ENCODE measurements at regions not wholly inside any gene's neighbourhood (a gene's known extent, or its start where the extent isn't known, plus 50 kb on each side); places are given as distances from the start of the nearest gene placed in this dataset.

- H3K4me2 ChIP-seq (ENCODE audit: insufficient read depth, low read length), result no peak overlapping the region
- DNase-seq (ENCODE audit: extremely low read depth in 1 of 4, low spot score in 3 of 4), result no peak
- H3K36me3 ChIP-seq (ENCODE audit: control insufficient read depth, insufficient read depth, low read length), result no peaks in the 10 kb centered on the region; the same call in 2 of the 3 replicates
- no peak overlapping the region for H3K9ac ChIP-seq (ENCODE audit: insufficient read depth in 1 of 2, low read depth in 2 of 2, low read length in 2 of 2)
- no peak overlapping the region for H3K4me3 ChIP-seq
- no peaks in the 10 kb centered on the region for H3K4me1 ChIP-seq (replicated peaks in 1 of 2; ENCODE audit: control insufficient read depth in 2 of 2, insufficient read depth in 2 of 2, low read length in 2 of 2)
- H3K9me1 ChIP-seq (ENCODE audit: control insufficient read depth, insufficient read depth, low read length), result no peaks in the 10 kb centered on the region
- no peaks in the 10 kb centered on the region for H3K79me2 ChIP-seq (ENCODE audit: control insufficient read depth, insufficient read depth, low read length)
- H4K20me1 ChIP-seq (replicated peaks; ENCODE audit: control insufficient read depth, insufficient read depth, low read length), result no peaks in the 10 kb centered on the region
- in situ Hi-C loops (cut with MboI), result no loop called here
- intact Hi-C loops (cut with micrococcal nuclease), result no loop called here
- ChIA-PET CTCF (ENCODE audit: low intra/inter-chr PET ratio) (no interaction called here), POLR2A (no interaction called here)
- ATAC-seq, result no peak
- H3K27ac ChIP-seq (ENCODE audit: extremely low read depth, low read depth, low read length), result no peak overlapping the region
- H3K9me3 ChIP-seq (replicated peaks; ENCODE audit: control insufficient read depth, insufficient read depth, low read depth, low read length), result 0 out of 2 replicates have a peak, but pooled peaks cover 3% of the 10 kb centered on the region
- H3K27me3 ChIP-seq (ENCODE audit: control insufficient read depth in 2 of 2, insufficient read depth in 2 of 2, low read length in 2 of 2), result no peaks in the 10 kb centered on the region
- no TSS peak for BruUV-seq (replicated peaks)
- no peak for FAIRE-seq
- 0% methylated on average over 2 of the region's 2 CpGs for WGBS (ENCODE audit: insufficient coverage, low coverage, missing lambda C conversion rate)
- no peak overlapping the region for H2AFZ ChIP-seq (ENCODE audit: low read depth, low read length)
- TF ChIP-seq CCNT2 (IDR thresholded peaks at IDR 0.05; ENCODE audit: borderline replicate concordance, extremely low read depth, insufficient read length, low read depth, low read length), result no peak
- no peak for TF ChIP-seq ZBTB9 (CRISPR knock-in tag; IDR thresholded peaks at IDR 0.05)
- no peak for TF ChIP-seq ZNF583 (CRISPR knock-in tag; IDR thresholded peaks at IDR 0.05)
- no peak for TF ChIP-seq SRF (CRISPR knock-in tag; IDR thresholded peaks at IDR 0.05)
- TF ChIP-seq ZNF140 (CRISPR knock-in tag; IDR thresholded peaks at IDR 0.05), result no peak
- TF ChIP-seq FIP1L1 (IDR thresholded peaks at IDR 0.05; ENCODE audit: low read depth, low read length, poor library complexity, severe bottlenecking), result no peak
- no peak for TF ChIP-seq POLR3A (IDR thresholded peaks at IDR 0.05; ENCODE audit: borderline replicate concordance, extremely low read depth, insufficient read depth, insufficient read length)
- no peak for TF ChIP-seq ZNF354B (CRISPR knock-in tag; IDR thresholded peaks at IDR 0.05)
- no peak for TF ChIP-seq GABPB1 (CRISPR knock-in tag; IDR thresholded peaks at IDR 0.05)
- TF ChIP-seq ZEB2 (IDR thresholded peaks at IDR 0.05), result no peak
- no peak for TF ChIP-seq HES1 (IDR thresholded peaks at IDR 0.05; ENCODE audit: low read depth)
- no peak for TF ChIP-seq SMARCB1 (IDR thresholded peaks at IDR 0.05; ENCODE audit: insufficient read length, low read depth)
- no peak for TF ChIP-seq ETV1 (tag; conservative IDR thresholded peaks at IDR 0.05; ENCODE audit: low read depth)
- no peak for TF ChIP-seq VEZF1 (CRISPR knock-in tag; IDR thresholded peaks at IDR 0.05)
- no peak for TF ChIP-seq KDM4B (IDR thresholded peaks at IDR 0.05; ENCODE audit: borderline replicate concordance in 2 of 2, low read depth in 1 of 2)
- no peak for TF ChIP-seq TCFL5 (CRISPR knock-in tag; conservative IDR thresholded peaks at IDR 0.05)
- no peak for TF ChIP-seq HMBOX1 (IDR thresholded peaks at IDR 0.05)
Observed at GRCh38 chr7:85510287-85510686, 323.4 kb upstream of the SEMA3D start.

Measured in K562 (cell line).